AG04449 (cell line): ENCODE measurements at regions not wholly inside any gene's neighbourhood (a gene's known extent, or its start where the extent isn't known, plus 50 kb on each side); places are given as distances from the start of the nearest gene placed in this dataset.

ENCODE experiments used
- CTCF ChIA-PET: fragments of 350-600 bp; formaldehyde crosslinking; extraction: SDS; loops from one replicate; lab custom pipeline; 2021; ENCODE audit warnings: antibody characterized with exemption; lab: Yijun Ruan, JAX
- POLR2A ChIA-PET: fragments of 400-600, 350-600 bp; formaldehyde crosslinking; extraction: SDS; loops from one replicate; lab custom pipeline; 2020; ENCODE audit warnings: antibody characterized with exemption, inconsistent platforms; lab: Yijun Ruan, JAX
- DNase-seq: peaks from one replicate; pipeline ENCODE4 v3.0.0-alpha.2; 2010; ENCODE audit warnings: low read depth, low spot score
- H3K4me3 ChIP-seq: 2 replicates; pipeline ENCODE4 v1.5.1; 2011; ENCODE audit warnings: low read depth, mild to moderate bottlenecking, control low read depth, low read length
- CTCF ChIP-seq: IDR thresholded peaks from one replicate; pipeline ENCODE4 v1.5.1; 2011; ENCODE audit warnings: mild to moderate bottlenecking, moderate library complexity, low read length, control low read depth, inconsistent platforms; ENCODE audit not compliant: insufficient read depth; ENCODE audit errors: missing control alignments

GRCh38 chrX:94524867-94525266 lies 850.9 kb downstream of the FAM133A start:
- no peak for DNase-seq
- ChIA-PET CTCF (no interaction called here), POLR2A (no interaction called here)
- no peak for TF ChIP-seq CTCF
- H3K4me3 ChIP-seq: no peak overlapping the region

DNA sequence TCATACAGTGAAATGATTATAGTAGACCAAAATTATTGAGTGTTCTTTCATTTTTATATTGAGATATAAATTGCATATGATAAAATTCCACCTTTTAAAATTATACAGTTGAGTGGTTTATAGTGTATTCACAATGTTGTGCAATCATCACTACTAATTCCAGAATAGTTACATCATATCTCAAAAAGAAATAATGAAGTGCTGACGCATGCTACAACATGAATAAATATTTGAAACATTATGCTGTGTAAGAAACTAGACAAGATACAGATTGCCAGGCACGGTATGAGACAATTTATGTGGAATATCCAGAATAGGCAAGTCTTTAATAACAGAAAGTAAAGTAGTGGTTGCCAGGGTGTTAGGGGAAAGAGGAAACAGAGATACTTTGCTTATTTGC lies 871.7 kb downstream of the FAM133A start:
- H3K4me3 ChIP-seq: no peak overlapping the region
- TF ChIP-seq CTCF: no peak
- POLR2A ChIA-PET: no interaction called here
- CTCF ChIA-PET: no interaction called here
- no peak for DNase-seq

- H3K4me3 ChIP-seq: no peak overlapping the region
- DNase-seq: no peak
- CTCF ChIA-PET: no interaction called here
- no peak for TF ChIP-seq CTCF
- POLR2A ChIA-PET: no interaction called here
Observed at GRCh38 chrX:94551831-94552230, 877.8 kb downstream of the FAM133A start.

GRCh38 chrX:94560930-94561329 lies 886.9 kb downstream of the FAM133A start:
- DNase-seq: no peak
- H3K4me3 ChIP-seq: no peak overlapping the region
- CTCF ChIA-PET: no interaction called here
- TF ChIP-seq CTCF: no peak
- POLR2A ChIA-PET: no interaction called here

DNA sequence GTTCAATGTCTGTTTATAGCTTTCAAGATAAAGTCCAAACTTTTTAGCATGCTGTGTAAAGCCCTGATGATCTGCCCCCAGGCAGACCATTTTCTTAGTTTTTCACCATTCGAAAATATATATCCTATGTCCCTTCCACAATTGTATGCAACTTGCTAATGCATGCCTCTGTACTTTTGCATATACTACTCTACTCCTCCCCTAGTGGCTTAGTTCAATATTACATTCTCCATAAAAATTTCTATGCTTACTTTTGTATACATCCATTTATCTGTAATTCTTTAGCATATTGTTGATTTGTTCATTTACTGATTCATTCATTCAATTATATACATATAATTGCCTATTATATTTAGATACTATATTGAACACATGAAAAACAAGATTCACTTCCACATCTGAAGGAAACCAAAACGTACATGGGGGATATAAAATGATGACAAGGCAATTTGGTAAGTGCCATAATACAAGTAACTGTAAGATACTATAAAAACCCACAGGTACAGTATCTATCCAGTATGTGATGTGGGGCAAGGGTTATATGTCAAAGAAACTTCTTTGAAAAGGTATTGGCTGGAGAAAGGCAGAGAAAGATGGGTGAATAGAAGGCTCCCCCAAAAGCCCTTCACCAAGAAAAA lies 902.5 kb downstream of the FAM133A start:
- ChIA-PET CTCF (no interaction called here), POLR2A (no interaction called here)
- no peak for DNase-seq
- H3K4me3 ChIP-seq: no peak overlapping the region
- TF ChIP-seq CTCF: no peak

GRCh38 chrX:94600077-94600476 lies 926.1 kb downstream of the FAM133A start:
- no peak for TF ChIP-seq CTCF
- CTCF ChIA-PET: no interaction called here
- DNase-seq: no peak
- POLR2A ChIA-PET: no interaction called here
- H3K4me3 ChIP-seq: no peak overlapping the region
